ENCODE measurements at regions not wholly inside any gene's neighbourhood (a gene's known extent, or its start where the extent isn't known, plus 50 kb on each side); places are given as distances from the start of the nearest gene placed in this dataset.

DNA sequence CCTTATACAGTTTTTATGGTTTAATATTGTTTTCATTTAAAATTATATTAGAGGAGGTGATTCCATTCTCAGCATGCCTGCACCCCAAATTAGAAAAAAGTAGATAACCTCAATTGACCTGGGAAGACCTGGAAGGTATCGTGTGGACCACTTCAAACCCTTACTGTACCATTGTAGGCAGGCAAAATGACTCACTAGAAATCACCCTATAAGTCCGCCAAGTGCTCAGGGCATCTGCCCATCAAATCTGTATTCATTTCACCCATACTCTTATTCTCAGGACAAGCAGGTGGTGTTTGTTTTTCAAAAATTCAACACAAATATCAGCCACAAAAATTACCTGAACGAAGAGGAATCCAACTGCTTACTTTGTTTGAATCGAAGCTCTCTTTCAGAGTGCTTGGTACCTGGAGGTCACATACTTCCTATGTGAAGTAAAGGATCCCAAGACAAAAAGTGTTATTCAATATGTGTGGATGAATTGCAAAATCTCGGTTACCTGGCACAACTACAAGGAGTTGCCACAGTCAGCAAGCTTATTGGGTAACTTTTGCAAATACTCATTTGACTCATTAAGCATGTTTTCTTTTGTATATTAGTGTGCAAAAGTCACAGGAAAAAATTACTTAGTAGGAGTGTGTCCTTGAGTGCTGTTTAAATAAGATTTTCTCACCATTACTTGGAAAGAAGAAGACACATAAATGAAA, 216.2 kb downstream of the ENC1 start:
- DNase-seq (ENCODE audit: low spot score) = no peak

DNA sequence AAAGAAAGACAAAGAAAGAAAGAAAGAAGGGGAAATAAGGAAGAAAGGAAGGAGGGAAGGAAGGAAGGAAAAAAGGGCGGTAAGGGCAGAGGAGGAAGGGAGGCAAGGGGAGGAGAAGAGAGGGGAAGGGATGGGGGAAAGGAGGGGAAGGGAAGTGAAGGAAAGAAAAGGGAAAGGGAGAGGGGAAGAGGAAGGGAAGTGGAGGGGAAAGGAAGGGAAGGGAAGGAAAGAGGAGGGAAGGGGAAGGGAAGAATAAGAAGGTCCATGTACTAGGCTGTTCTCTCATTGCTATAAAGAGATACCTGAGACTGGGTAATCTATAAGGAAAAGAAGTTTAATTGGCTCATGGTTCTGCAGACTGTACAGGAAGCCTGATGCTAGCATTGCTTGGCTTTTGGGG, 217.1 kb downstream of the ENC1 start:
- no peak for DNase-seq (ENCODE audit: low spot score)

DNA sequence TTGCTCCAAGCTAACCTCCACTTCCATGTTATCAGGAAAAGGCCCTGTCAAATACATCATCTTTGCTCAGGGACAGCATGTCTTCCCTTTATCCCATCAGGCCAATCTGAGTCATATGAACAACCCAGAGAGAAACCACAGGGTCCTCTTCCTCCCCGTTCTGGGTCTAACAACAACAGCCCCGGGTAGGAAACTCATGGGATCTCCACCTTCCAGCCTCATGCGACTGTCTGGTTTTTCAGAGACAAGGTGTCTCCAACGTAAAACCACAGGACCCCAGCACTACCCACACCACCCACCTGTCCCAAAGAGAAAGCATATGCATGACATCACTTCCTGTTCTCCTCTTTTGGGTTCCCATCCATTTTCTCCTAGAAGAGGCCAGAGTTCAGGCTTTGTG, 217.9 kb downstream of the ENC1 start:
- DNase-seq (ENCODE audit: low spot score) = peak; percentile 10

DNA sequence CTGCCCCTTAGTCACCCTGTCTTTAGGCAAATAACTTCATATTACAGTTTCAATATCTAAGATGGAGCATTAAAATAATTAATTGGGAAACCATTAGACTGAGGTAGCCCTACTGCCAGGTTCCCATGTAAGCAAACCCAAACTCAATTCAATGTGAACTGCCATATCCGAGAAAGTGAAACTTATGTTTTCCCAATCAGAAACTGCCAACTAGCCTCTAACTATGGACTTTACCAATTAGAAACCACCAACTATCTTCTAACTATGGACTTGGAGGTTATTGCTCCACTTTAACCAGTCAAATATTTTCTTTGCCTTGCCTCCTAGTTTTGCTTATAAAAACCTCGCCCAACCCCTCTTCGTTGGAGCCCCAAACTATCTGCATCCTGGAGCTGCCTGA, 218.5 kb downstream of the ENC1 start:
- no peak for DNase-seq (ENCODE audit: low spot score)

DNA sequence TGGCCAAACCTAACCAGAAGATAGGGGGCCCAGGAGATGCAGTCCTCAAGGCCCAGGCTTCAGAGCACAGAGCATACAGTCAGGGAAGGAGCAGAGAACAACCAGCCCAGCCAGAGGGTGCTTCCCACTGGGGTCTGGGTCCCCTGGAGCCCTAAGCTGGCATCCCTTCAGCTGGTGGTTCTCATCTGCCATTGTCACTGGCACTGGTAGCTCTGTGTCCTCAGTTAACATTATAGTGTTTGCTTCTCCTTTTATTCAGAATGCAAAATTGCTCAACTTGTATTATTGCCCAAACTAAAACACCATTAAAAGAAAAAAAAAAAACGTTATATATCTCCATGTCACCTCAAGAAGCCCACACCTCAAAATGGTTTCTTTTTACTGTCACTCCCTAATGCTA, 219.2 kb downstream of the ENC1 start:
- DNase-seq (ENCODE audit: low spot score) = no peak

DNA sequence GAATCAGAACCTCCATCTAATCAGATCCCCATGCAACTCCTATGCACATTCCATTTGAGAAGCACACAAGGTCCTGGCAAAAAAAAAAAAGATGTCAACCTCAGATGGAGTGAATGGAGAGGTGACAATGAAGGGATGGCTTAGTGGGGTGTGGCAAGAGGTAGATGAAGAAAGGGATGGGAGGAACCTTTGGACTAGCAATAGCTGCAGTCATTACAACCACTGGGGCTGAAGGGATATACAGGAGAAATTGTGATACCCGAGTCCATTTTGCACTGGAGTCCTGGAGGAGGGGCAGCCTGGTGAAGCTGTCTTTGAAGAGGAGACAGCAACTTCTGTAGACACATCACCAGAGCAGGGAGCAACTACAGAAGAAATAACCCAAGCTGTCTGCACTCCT, 219.6 kb downstream of the ENC1 start:
- DNase-seq (ENCODE audit: low spot score) = no peak

DNA sequence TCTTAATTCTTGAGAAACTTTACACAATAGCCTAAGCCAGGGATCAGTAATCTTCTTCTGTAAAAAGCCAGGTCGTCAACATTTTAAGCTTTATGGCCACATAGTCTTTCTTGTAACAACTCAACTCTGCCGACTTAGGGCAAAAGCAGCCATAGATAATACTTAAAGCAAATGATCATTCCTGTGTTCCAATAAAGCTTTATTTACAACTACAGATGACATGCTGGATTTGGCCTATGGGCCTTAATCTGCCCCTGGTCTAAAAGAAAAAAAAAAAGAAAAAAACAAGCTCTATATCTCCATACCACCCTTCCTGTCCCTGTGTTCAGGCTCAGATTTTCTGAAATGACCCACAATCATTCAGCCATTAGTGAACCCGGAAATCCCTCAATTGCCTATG, 220.3 kb downstream of the ENC1 start:
- DNase-seq (ENCODE audit: low spot score) = no peak

DNA sequence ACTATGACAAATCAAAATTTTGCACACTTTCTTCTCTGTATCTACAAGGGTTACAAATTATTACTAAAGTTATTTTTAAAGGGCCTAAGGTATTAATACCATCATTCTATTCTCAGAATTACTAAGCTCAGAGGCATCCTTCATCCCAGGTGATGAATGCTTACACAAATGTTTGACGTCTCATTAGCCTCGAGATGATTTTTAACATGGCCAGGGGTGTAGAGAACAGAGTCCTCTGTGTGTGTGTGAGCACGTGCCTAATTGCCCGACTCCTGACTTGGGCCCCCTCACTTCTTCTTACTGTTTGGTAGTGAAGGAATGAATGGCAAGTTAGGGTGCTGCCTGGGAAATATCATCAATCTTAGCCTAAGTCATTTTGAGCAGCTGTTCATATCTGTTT, 221.1 kb downstream of the ENC1 start:
- DNase-seq (ENCODE audit: low spot score) = no peak

DNA sequence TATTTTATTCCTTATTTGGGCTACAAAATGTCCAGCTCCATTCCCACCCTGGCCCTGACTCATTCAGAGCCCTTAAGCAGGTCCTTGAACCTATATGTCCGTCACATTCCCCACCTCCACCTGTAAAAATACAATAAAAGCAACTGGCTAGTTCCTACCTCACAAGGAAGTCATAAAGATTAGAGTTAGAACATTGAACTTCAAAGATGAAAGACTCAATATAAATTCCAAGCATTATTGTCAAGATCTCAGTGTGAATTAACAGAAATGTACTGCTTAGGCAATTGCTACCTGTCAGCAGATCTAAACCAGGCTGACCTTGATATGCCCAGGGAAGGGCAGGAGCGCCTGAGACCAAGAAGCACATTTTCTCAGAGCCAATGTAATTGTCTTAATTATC, 221.8 kb downstream of the ENC1 start:
- DNase-seq (ENCODE audit: low spot score) = no peak

DNA sequence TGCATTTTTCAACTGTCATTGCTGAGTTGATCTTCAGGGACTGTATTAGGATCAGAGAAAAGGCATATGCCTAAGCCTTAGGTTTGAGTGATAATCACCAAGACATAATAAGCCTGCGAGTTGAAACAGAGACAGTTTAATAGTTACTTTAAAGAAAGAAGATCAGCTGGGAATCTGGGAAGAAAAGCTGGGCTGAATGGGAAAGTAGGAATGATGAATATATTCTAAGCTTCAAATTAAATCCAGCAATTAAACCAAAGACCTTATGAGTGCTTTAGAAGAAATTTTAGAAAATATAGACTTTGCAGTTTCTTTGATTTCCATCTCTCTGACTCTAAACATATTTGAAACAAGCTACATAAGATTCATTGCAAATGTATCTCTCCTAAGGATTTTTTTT, 222.3 kb downstream of the ENC1 start:
- no peak for DNase-seq (ENCODE audit: low spot score)

DNA sequence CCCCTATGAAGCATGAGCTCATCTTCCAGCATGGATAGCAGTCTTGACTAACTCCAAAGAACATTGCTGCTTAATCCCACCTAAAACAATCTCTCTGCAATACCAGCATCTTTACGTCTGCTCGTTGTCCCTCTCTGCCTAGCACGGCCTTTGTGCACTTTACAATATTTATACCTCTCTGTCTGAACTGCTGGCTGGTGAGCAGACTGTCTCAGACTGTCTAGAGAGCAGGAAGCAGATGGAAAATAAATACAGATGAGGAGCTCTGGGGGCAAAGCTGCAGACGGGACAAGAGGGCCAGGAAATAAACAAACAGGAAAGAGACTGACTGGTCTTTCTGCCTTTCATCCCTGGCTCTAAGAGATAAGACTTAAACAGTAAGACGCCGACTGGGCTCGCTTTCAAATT, 224.8 kb downstream of the ENC1 start:
- DNase-seq (ENCODE audit: low spot score) = no peak

DNA sequence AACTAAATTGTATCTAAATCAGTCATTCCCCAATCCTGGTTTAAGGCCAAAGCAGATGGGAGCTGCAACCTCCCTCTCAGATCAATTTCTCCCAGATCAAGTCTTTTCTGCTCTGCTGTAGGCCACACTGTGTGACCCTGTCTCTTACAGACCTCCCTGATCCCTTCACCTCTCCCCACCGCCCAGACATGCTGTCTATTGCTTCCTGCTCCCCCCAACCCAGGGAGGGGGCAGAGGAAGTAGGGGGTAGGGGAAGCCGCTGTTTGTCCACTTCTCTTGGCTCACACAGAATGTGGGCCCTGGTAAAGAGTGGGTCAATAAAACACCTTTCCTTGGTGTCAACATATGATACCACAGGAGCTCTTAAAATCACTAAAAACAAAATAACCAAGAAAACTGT, 226.3 kb downstream of the ENC1 start:
- no peak for DNase-seq (ENCODE audit: low spot score)

DNA sequence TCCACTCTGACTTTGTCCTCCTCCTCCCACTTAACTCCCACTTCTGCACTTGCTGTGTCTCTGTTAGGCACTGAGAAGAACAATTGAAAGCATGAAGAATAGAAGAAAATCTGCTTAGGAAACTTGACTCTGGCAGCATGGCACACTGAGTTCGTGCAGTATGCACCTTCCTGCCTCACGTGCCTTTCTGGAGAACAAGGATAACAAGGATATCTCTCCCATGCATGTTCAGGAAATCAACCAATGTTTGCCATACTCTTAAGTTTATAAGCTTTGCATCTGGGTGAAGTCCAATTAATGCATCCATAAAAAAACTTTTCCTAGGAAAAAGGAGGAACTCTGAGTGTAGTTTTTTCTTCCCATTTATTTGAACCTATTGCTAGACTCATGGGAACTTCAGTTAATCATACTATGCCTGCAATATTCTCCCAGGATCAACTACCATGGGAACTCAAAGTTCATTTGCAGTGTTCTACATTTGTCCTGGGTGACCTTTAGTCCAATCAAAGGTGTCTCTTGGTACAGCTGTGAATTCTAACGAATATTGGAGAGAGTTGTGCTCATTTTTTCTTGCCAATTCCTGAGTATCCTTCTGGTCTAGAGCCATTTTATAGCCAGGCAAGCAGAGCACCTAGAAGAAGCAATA, 227.0 kb downstream of the ENC1 start:
- no peak for DNase-seq (ENCODE audit: low spot score)

DNA sequence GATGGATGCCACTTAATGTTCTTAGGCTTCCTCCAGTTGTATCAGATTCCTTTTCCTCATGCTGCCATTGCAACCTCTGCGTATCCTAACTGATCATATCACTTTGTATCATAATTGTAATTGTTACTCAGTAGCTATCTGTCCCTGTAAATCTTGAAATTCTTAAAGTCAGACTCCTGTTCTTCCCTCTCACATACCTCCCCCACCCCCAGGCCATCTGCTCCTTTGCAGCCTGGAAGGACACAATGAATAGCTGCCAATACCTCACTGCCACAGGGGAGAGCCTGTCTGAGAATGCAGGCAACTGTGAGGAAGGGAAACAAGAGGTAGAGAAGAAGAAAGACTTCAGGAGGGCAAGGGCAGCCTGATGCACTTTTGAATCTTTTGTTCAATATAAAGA, 228.5 kb downstream of the ENC1 start:
- no peak for DNase-seq (ENCODE audit: low spot score)

DNA sequence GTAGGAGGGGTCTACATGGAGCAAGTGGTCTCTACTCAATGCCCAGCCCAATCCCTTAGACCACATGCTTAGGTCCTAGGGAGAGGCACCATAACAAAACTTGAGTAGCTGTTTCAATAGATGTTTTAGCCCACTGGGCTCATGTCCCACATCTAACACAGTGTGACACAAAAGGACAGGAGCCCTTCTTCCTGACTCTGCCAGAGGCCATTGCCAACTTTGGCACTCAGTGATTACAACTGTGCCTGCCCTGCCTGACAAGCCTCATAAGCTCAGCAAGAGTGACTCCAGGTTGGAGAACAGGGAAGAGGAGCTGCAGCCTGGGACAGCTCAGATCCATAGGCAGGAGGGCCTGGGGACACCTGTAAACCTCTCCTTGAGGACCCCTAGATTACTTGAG, 230.8 kb downstream of the ENC1 start:
- no peak for DNase-seq (ENCODE audit: low spot score)

DNA sequence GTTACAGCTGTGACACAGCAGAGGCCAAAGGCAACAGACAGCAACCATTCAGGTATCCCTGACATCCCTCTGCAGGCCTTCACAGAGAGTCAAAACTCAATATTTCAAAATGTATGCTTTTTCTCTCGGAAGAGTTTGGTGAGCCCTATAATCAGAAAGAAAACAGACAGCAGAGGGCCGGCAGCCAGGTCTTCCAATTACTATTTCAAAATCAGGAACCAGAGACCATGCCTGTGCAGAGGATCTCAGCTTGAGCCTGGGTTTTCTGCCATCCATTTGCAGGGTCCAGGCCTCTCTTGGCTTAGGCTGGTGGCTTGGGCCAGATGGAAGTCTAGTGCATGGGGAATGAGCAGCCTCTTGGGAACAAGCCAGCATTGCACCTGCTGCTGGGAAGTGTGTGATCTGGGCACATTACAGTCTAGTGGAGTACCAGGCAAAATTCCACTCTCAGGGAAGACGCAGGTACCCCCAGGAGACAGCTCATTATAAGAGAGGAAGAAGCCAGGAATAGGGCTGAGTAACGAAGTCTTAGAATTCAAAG, 231.3 kb downstream of the ENC1 start:
- DNase-seq (ENCODE audit: low spot score) = no peak

DNA sequence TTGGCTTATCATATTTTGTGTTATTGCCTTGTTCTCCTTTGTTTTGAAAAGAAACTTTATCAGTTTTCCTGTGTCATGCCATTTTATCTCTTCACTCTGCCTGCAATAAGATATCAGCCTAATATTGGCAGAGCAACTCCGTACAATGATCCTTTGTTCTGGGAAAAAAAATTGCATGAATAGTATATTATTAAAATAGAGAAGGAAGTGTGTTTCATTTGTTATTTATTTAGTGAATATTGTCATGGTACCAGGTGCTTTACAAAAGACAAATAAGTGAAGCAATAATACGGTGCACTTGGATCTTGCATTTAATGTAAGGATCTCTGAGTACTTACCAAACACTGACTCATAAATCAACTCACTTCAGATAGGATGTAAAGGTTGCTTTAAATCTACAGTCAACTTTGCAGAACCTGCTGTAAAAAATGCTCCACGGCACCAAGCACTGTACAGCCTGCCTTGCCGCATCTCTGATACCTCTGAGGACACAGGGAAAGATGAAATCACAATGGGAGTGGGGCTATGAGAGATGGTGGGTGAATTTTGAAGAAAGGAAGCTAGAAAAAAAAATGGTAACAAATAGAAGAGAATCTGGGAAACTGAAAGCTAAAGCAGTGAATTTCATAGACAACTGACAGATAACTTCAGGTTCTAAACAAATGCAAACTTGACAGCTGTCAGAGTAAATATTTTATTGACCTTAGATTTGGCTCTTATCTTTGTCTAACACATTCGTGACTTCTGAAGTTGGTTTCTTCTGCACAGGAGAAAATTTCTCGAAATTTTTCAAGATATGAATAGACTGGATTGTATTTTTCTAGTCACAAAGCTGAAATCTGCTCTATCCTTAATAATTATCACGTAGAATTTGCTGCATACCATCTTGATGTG, 232.1 kb downstream of the ENC1 start:
- DNase-seq (ENCODE audit: low spot score) = no peak

DNA sequence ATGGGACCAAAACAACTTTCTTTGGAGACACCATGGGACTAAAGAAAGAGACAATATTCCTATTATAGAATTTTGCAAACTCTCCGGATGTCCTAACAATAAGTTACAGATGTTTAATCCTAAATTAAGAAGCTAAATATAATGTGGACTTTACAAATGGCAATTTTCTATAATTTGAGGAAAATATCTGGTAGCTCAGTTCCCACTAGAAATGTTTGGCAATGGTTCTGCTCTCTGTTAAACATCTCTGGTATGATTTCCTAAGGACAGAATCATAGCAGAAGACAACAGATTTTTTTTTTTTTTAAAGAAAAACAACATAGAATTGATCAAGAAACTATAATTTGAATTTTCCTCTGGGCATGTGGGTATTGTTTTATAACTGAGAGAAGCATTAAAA, 232.8 kb downstream of the ENC1 start:
- DNase-seq (ENCODE audit: low spot score) = no peak

DNA sequence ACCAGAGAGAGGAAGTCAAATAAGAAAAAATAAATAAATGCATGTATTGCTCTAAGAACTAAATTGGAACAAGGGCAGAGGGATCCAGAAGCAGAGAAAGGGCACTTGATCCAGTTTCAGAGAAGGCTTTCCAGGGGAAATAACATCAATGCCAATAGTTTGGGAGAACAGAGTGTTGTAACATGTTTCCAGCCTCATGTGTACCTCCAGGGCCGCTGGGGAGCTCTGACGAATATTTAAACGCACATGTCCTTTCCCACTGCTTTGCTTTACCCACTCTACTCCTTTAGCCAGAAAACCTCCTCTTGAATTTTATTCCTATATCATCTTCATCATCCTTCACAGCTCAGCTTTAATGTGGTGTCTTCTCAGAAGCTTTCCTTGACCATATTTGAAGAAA, 233.7 kb downstream of the ENC1 start:
- DNase-seq (ENCODE audit: low spot score) = no peak

DNA sequence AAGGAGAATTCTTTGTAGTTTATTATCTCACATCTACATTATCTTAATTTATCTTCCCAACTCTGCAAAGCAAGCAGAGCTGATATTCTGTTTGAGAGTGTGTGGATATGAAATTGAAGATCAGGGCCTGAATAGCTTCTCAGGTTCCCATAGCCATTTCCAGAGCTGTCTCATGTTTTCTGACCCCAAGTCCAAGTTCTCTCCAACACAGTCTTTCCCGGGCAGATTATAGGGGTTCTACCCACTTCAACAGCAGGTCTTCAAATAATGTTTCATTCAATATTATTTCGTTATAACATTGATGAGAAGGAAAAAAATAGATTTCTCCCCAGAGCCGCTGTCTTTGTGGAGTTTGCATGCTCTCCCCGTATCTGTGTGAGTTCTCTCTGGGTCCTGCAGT, 234.9 kb downstream of the ENC1 start:
- no peak for DNase-seq (ENCODE audit: low spot score)

DNA sequence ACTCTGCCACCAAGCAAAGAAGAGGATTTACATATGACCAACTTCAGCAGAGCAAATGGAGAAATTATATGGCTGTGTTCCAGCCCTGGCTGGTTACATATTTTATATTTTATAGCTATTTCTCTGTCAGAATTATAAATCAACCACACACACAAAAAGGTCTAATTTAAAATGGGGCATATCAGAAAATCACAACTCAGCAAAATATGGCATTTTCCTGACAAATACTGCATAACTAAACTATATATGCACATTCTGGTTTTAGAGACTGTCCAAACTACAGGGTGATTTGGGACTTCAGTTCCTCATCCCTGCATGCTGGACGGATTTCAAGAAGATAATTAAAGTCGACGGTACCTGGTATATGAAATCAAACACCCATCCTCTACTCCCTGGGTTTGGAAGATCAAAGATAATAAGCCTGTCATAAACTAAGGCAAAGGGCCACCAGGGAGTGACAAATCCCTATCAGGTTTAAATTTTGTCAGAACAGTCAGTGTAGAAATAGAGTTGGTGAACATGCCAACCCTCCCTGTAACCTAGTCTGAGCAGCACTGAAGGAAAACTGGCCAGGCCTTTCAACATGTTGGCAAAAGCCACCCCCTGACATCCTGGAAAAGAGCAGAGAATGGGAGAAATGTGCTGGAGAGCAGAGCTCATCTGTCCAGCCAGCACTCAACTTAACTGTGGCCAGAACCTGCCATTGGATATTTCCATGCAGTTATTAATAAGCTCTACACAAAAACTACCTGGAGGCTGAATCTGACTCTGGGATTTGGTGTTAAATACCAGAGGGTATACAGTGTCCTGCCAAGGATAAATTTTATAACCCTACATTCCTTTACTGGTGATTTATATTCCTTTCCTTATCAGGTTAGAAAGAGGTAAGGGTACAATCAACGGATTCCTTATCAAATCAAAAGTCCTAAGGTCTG, 235.7 kb downstream of the ENC1 start:
- no peak for DNase-seq (ENCODE audit: low spot score)

DNA sequence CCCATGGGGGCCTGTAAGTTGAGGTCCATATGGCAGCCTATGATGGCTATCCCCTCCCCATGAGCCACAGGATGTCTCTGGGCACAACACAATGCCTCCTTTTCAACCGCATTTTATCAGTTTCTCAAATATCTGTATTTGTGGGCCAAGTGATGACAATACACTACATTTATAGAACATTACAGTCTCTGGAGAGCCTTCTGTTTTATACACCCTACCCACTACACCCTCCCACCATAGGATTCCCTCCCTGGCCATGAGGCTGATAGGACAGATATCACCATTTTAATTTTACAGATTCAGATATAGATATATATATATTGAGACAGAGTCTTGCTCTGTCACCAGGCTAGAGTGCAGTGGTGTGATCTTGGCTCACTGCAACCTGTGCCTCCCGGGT, 236.8 kb downstream of the ENC1 start:
- DNase-seq (ENCODE audit: low spot score) = no peak
